ENCODE measurements at regions not wholly inside any gene's neighbourhood (a gene's known extent, or its start where the extent isn't known, plus 50 kb on each side); places are given as distances from the start of the nearest gene placed in this dataset.
"Not testable (repeated sequence)": the region's sequence is repeated elsewhere in the genome, so short reads cannot be mapped to it uniquely, and the experiment has no call there.

GRCh38 chr4:9704551-9705332 is 76.7 kb upstream of the DRD5 start:
- DNase-seq = no peak

- DNase-seq = not testable (repeated sequence)
Measured at GRCh38 chr4:9707281-9707680, 74.2 kb upstream of the DRD5 start.

- DNase-seq = not testable (repeated sequence)
Measured at GRCh38 chr4:9707936-9708335, 73.5 kb upstream of the DRD5 start.

DNA sequence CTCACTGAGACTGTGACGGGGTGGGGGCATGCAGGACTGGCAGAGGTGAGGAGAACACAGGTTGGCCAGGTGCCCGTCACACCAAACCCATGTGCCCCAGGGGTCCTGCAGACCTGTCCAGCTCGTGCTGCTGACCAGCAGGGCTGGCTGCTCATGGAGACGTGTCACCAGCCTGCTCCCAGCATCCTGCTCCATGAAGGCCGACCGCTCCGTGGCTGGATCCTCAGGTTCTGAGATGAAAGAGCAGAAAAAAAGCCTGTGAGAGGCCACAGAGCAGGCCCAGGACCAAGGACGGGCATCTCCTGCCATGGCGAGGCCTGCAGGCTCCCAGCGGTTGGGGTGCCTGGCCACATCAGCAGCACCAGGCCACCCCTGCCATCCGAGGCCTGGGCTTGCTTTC is 71.7 kb upstream of the DRD5 start:
- no peak for DNase-seq

DNA sequence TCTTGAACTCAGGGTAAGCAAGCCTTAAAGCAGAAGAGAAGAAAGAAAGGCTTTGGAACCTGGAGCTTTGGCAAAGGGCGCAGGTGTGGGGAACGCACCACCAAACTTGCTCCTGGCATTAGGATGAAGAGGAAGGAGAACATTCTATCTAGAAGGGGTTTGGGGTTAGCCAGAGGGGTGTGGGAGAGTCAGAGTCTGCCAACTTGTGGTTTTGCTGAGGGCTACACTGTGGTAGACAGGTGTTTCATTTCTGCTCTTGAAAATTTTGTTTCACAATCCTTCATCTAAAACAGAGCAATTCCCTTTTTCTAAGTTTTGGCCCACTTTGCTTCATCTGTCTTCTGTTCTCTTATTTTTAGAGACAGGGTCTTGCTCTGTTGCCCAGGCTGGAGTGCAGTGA is 66.2 kb upstream of the DRD5 start:
- DNase-seq = not testable (repeated sequence)

DNA sequence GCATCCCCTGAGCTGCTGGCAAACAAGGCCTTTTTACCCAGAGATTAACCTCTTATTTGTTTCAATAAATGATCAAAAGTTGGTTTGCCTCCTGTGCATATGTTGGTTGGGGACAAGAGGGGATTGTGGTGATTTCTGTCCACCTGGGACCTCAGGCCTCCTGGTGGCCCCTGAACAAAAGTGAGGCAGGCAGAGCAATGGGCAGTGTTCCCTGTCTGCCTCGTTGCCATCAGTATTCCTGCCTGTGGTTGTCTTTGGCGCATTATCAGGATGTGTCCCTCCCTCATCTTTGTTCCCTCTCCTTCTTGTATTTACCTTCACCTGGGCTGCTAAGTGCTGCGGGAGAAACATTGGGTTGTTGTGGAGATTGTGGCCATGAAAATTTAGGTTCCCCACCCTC is 65.3 kb upstream of the DRD5 start:
- DNase-seq = no peak

GRCh38 chr4:9718246-9718939 is 63.0 kb upstream of the DRD5 start:
- not testable (repeated sequence) for DNase-seq

- DNase-seq = not testable (repeated sequence)
Measured at GRCh38 chr4:9722131-9722530, 59.3 kb upstream of the DRD5 start.
